HG03139 (cell line): ENCODE measurements at regions not wholly inside any gene's neighbourhood (a gene's known extent, or its start where the extent isn't known, plus 50 kb on each side); places are given as distances from the start of the nearest gene placed in this dataset.
"Not testable (repeated sequence)": the region's sequence is repeated elsewhere in the genome, so short reads cannot be mapped to it uniquely, and the experiment has no call there.

Experiments used
- ATAC-seq: cut with Tn5 transposase; IDR thresholded peaks from one replicate; pipeline ENCODE4 v1.9.1; 2021; ENCODE audit not compliant: unreplicated experiment

- ATAC-seq = no peak
Observed at GRCh38 chr6:94713446-94713845, 863.9 kb upstream of the MANEA start.

DNA sequence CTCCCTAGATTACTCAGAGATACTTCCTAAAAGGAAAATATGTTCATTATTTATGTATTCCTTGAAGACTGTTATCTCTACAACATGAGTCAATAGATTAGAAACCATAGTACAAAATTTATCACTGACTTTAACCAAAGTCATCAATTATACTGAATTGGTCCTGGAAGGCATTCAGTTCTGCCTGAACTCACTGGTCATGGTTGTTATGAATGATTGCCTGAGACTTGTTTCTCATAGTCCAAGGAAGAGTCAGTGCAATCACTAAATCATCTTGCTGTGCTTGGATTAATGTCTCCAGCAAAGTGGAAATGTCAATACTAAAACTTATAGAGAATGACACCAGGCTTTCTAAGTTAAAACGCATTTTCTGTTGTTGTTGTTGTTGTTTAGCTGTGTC lies 878.6 kb upstream of the MANEA start:
- ATAC-seq = no peak

GRCh38 chr6:94687255-94687654 lies 890.1 kb upstream of the MANEA start:
- ATAC-seq = not testable (repeated sequence)

- ATAC-seq = no peak
Observed at GRCh38 chr6:94683409-94683808, 893.9 kb upstream of the MANEA start.

- ATAC-seq = no peak
Observed at GRCh38 chr6:94680669-94681212, 896.6 kb upstream of the MANEA start.

DNA sequence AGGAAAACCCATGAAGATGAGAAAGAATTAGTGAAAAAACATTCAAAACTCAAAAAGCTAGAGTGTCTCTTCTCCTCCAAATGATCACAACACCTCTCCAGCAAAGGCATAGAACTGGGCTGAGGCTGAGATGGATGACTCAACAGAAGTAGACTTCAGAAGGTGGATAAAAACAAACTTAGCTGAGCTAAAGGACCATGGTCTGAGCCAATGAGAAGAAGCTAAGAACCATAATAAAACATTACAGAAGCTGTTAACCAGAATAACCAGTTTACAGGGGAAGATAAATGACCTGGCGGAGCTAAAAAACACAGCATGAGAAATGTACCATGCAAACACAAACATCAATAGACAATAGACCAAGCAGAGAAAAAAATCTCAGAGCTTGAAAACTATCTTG lies 904.1 kb upstream of the MANEA start:
- no peak for ATAC-seq

GRCh38 chr6:94670017-94670416 lies 907.3 kb upstream of the MANEA start:
- ATAC-seq = no peak

GRCh38 chr6:94668876-94669275 lies 908.5 kb upstream of the MANEA start:
- ATAC-seq = no peak

DNA sequence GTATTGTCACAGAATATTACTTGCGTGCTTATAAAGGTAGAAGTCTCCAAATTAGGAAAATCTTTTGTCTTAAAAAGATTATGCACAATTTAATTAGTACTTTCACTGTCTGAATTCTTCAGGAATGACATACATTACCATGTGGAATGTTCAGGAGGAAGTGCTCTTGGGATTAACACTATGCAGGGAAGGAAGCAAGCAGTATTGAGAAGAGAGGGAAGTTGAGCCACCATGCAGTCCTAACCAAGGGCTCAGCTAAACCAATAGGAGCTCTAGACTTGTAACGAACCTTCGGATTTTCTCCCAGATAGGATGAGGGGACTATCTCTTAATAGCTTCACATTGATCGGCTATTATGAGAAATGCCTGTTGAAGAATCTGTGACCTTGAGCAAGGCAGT lies 918.4 kb upstream of the MANEA start:
- no peak for ATAC-seq

DNA sequence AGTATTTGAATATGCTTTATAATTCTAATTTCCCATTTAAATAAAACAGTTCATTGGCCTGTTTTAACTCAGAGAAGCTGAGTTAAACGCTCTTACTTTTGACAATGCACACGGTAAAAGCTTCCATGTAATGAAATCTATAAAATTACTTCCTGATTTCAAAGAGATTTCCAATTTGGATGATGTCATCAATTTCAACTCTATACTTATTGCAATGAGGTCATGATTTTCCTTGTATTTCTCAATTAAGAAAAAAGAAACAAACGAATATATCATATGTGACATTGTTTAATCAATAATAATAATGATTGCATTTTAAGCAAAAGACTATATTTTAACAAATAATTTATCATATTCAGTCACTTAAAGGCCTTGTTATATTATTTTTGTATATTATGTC lies 926.1 kb upstream of the MANEA start:
- no peak for ATAC-seq

DNA sequence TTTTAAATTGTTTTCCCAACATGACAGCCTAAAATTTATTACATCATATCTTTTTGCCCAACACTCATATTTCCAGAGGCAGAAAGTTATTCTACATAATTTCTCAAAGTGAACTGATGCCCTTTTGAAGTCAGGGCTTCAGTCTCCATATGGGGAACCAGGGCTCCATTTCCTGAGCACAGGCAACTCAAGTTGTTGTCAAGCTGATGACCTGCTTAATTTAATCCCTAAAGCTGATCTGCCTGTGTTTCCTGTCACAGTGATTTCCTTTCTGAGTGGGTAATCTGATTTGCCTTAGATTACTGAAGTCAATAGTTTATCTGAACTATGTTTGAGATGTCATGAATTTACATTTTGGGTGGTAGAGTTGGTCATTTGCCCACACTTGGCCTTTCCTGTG lies 932.1 kb upstream of the MANEA start:
- no peak for ATAC-seq

DNA sequence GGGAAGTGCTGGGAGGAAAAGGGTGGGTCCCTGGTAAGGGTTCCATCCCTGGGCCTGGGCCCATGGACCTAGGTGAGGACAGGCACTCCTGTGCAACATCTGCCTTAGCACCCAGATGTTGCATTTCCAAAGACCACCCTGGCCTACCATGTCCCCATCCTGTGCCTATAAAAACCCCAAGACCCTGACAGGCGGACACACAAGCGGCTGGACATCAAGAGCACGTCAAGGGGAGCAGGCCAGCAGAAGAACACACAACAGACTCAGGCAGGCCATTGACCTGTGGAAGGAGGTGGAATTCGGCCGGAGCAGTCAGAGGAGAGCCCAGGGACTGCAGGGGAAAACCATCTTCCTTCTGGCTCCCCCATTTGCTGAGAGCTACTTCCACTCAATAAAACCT lies 937.8 kb upstream of the MANEA start:
- ATAC-seq = no peak

DNA sequence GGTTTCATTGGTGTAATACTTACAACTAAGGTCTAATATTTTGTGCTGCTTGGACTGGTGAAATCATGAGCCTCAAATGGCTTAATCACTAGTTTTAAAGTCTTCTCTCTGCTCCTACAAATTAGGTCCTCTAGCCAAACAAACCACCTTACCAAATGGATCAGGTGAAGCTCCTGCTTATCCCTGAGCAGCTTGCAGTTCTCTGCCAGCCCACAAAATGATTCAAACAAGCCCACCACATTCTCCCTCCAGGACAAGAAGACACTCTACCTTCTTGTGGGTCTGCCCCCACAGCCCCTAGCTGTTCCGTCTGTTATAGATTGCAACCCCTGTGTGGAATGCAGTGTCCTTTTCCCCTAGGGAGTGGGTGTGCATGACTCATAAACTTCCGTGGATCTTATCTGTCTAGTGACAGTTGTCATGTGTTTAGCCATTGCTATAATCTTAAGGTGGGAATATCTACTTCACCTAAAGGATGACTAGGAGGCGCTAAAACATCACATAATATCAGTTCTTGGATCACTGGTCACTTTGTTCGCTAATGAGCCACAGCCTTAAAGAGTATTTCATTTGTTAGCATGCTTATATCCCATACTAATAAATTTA lies 940.5 kb upstream of the MANEA start:
- no peak for ATAC-seq

DNA sequence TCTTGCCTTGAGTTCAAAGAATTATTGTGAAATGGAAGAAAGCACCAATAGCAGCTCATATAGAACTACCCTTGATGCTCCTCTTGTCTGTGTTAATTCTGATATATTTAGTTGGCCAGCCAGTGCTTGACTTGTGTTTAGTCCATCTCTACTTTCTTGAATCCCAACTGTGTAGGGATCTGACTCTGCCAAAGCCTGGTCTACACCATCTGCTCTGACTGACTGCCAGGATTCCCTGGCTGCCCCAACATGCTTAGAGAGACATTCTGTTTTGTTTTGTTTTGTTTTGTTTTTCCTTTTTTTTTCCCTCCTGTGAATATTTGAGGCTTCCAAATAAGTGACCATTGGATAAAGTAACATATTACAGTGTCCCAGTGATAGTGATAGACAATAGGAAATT lies 953.7 kb upstream of the MANEA start:
- no peak for ATAC-seq

DNA sequence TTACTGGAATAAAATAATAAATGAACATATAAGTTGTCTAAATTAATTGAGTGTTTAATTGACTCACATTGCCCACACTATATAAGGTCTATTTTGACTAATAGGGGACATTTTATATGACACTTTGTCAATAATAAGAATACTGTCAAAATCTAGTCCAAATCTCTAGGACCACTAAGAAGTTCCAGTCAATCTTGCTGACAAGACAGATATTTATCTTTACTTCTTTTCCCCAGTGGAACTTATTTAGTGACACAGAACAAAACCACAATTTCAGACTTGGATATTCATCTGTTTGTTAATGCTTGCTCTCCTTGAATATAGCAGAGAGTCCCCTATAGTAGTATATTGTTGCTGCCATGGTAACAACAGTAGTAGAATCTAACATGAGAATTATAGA lies 954.6 kb upstream of the MANEA start:
- ATAC-seq = no peak

DNA sequence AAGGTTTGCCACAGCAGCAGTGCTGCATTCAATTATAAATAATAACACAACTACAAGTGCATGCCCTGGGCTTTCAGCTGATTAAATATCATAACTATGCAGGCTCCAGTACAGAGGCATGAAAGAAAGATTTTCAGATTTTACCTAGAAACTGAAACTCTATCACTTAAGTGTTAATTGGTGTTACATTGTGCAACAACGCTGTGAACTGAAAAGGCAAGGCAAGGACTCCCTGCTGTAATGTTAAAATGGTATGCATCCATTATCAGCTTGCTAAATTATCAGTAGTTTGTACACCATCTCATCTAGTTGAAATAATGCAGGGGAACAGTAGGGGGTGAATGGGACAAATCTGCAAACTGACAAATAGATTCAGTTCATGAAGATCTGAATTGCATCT lies 976.7 kb upstream of the MANEA start:
- no peak for ATAC-seq

GRCh38 chr6:94597487-94597886 lies 979.8 kb upstream of the MANEA start:
- no peak for ATAC-seq

DNA sequence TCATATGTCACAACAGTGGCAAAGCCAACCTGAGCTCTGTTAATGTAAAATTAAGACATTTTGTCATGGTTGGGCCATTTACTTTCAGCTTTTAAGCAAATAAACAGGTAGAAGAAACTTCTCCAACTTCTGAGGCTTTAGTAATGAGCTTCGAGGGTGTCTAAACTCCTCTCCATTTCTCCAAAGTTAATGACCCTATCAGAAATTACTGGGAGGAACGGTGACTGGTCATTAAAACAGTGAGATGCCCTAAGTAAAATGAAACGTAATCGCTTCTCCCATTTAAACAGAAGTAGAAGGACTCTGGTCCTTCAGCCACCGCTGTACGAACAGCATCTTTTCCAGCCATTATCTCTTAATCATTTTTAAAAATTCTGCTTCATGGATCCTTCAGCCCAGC lies 986.9 kb upstream of the MANEA start:
- no peak for ATAC-seq

GRCh38 chr6:94588301-94588700 lies 989.0 kb upstream of the MANEA start:
- no peak for ATAC-seq

- ATAC-seq = no peak
Observed at GRCh38 chr6:94584211-94584610, 993.1 kb upstream of the MANEA start.

DNA sequence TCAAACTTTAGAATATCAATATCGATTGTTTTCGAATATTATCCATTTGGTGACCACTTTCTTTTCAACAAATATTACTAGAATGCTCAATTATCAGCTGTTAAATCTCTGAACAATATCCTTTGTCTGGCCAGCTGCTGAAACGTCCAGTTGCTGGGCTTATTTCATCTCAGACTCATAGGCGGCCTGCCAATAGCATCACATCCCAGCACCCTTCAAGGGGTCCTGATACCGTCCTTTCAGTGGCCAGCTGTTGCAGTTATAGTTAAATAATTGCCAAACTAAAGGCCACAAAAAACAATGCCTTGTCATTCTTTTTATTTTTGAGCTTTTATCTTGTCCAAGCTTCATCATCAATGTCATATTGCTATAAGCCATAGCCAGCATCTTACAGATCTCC lies 1006.8 kb upstream of the MANEA start:
- no peak for ATAC-seq

GRCh38 chr6:94562846-94563245 lies 1014.5 kb upstream of the MANEA start:
- ATAC-seq = no peak

DNA sequence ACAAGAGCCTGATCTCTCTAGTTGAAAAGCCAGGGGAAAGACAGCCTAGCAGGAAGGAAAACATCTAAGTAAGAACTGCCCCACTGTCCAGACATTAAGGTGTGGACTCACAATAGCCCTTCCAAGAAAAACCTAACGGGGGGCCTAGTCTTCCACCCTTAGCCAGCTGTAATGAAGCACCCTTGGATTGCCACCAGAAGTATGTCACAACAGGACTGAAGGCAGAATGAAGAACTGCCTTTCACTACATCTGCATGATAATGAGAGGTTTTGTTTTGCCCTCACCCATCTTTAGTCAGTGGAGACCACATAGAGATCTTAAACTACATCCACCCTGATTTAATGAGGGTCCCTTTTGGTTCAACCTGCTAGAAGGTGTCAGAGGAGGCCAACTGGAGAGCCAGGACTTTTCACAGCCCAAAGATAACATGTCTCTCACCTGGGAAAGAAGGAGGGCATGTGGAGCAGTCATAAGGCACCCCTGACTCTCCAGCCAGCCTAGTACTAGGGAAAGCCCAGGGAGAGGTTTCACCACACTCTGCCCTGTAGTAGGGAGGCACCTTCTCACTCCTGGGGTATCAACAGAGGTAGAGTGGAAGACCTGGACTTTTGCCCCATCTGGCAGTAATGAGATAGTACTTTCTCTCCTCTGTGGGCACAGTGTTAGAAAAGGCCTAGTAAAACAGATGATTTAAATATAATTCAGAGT lies 1017.4 kb upstream of the MANEA start:
- ATAC-seq = no peak
